Fibroblast of villous mesenchyme (primary cell): ENCODE measurements at regions not wholly inside any gene's neighbourhood (a gene's known extent, or its start where the extent isn't known, plus 50 kb on each side); places are given as distances from the start of the nearest gene placed in this dataset.

ENCODE experiments used
- DNase-seq: peaks from one replicate; pipeline ENCODE4 v3.0.0-alpha.2; 2010; ENCODE audit warnings: low read depth
- H3K4me3 ChIP-seq: 2 replicates; pipeline ENCODE4 v1.5.1; 2011; ENCODE audit warnings: low read depth, mild to moderate bottlenecking, low read length
- CTCF ChIP-seq: IDR thresholded peaks from 2 replicates; pipeline ENCODE4 v1.5.1; 2012; ENCODE audit warnings: low read depth, mild to moderate bottlenecking, low read length; ENCODE audit not compliant: insufficient read depth

DNA sequence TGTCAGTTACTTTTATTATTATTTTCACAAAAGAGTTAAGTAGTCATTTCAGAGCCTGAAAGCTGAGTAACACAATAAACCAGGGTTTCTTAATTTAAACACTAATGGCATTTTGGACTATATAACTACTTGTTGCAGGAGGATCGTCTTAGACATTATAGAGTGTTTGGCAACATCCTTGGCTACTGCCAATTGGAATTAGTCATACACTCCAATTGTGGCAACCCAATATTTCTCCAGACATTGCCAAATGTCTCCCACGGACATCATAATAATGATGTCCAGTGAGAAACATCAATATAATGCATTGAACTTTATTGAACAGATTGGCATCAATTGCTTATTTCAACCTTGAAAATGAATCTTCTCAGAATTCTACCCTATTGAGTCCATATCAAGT is 441.9 kb upstream of the ADGRL4 start:
- no peak for TF ChIP-seq CTCF
- H3K4me3 ChIP-seq: no peak overlapping the region
- no peak for DNase-seq

DNA sequence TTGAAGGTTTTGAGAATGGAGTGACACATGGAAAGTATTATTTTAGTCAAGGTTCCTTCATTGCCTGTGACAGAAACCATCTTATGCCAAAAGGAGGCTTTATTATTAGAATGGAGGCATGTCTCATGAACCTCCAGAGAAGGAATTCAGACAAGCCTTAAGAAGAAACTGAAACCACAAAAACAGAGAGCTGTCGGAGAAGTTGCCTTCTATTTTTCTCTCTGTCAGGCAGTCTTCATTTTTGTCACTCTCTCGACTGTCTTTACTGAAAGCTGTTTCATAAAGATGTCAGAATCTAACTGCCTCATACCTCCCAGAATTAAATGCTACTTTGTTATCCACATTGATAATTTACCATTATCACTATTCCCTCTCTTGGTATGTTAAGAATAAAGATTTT is 434.7 kb upstream of the ADGRL4 start:
- TF ChIP-seq CTCF: no peak
- no peak overlapping the region for H3K4me3 ChIP-seq

DNA sequence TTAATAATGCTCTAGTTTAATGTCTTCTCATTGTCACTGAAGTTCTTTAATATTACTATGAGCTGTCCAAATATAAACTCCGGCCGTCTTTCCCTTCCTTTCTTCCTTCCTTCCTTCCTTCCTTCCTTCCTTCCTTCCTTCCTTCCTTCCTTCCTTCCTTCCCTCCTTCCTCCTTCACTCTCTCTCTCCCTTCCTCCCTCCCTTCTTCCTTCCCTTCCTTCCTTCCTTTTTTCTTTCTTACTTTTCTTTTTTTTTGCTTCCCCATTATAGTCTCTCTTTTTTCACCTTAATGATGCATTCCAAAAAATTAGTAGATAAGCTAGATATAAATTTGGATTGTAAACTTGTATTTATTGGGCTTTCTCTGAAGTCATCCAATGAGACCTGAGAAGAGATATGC is 431.0 kb upstream of the ADGRL4 start:
- TF ChIP-seq CTCF: no peak
- DNase-seq: no peak
- H3K4me3 ChIP-seq: no peak overlapping the region

More for the DNA sequence above, 434.7 kb upstream of the ADGRL4 start:
- DNase-seq: no peak

DNA sequence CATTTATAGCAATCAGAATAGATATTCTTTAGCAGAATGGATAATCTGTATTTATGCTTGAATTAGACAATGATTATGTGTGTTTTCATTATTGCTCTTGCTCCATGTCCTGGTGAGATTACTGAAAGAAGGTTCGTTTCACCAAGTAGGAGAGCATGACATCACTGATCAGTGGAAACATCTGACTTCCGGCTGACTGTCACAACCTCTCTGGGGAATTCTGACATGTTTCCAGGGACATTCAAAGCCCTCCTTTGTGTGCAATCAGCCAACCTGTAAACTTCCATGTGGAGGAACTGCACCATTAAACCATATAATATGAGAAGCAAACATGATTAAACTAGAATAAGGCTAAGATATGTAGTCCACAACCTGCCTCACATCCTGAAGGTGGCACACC is 424.8 kb upstream of the ADGRL4 start:
- H3K4me3 ChIP-seq: no peak overlapping the region
- no peak for DNase-seq
- TF ChIP-seq CTCF: no peak

DNA sequence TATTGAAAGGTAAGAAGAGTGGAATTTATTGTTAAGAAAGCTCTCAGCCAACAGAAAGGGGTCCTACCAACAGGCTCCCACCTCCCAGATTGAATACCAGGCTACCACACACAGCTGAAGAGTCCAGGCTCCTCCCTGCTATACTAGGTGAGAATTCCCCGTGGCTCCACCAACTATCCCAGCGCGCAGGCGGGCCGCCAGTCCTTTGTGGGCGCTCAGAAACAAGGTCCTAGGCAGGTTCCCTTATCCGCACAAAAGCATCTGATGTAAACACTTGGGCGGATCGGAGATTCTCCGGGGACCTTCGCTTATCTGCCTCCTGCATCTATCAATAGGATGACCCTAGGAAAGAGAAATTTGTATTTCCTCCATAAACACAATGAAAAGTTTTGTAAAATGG is 423.9 kb upstream of the ADGRL4 start:
- no peak overlapping the region for H3K4me3 ChIP-seq
- TF ChIP-seq CTCF: no peak
- DNase-seq: no peak

DNA sequence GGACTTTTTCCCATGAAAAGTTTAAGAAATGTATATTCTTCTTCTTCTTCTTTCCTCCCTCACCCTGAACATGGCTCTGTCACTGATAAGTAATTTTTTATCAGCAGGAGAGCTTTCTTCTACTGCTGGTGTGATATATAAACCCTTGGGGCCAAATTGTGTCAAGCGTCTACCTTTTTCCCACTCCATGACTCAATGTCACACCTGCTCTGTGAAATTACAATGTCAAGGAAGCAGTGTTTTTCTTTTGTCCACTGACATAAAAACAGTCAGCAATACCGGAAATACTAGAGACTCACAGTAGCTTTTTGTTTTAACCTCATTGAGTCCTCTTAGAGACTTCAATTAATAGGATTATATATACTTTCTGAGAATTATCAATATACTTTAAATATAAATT is 416.2 kb upstream of the ADGRL4 start:
- H3K4me3 ChIP-seq: no peak overlapping the region
- no peak for DNase-seq
- no peak for TF ChIP-seq CTCF

GRCh38 chr1:79398501-79398900 is 392.0 kb upstream of the ADGRL4 start:
- no peak for TF ChIP-seq CTCF
- no peak for DNase-seq

More at GRCh38 chr1:79398501-79398900, 392.0 kb upstream of the ADGRL4 start:
- H3K4me3 ChIP-seq: no peak overlapping the region
